HG03378 (cell line): ENCODE measurements at regions not wholly inside any gene's neighbourhood (a gene's known extent, or its start where the extent isn't known, plus 50 kb on each side); places are given as distances from the start of the nearest gene placed in this dataset.

Experiments
- ATAC-seq: cut with Tn5 transposase; IDR thresholded peaks from one replicate; pipeline ENCODE4 v1.9.1; 2021; ENCODE audit warnings: mild to moderate bottlenecking, moderate library complexity; ENCODE audit not compliant: unreplicated experiment

GRCh38 chr2:51629406-51629805 is 597.5 kb upstream of the NRXN1 start:
- ATAC-seq: no peak

- no peak for ATAC-seq
Measured at GRCh38 chr2:51628917-51629316, 597.0 kb upstream of the NRXN1 start.

- no peak for ATAC-seq
Measured at GRCh38 chr2:51624995-51625394, 593.1 kb upstream of the NRXN1 start.

GRCh38 chr2:51620796-51621195 is 588.9 kb upstream of the NRXN1 start:
- no peak for ATAC-seq

- ATAC-seq: no peak
Measured at GRCh38 chr2:51619961-51620360, 588.0 kb upstream of the NRXN1 start.

- ATAC-seq: no peak
Measured at GRCh38 chr2:51612387-51612786, 580.5 kb upstream of the NRXN1 start.

- no peak for ATAC-seq
Measured at GRCh38 chr2:51601706-51602105, 569.8 kb upstream of the NRXN1 start.

GRCh38 chr2:51597086-51597485 is 565.2 kb upstream of the NRXN1 start:
- no peak for ATAC-seq

- no peak for ATAC-seq
Measured at GRCh38 chr2:51595836-51596235, 563.9 kb upstream of the NRXN1 start.

- no peak for ATAC-seq
Measured at GRCh38 chr2:51581636-51582267, 549.8 kb upstream of the NRXN1 start.

- no peak for ATAC-seq
Measured at GRCh38 chr2:51579412-51579811, 547.5 kb upstream of the NRXN1 start.

- no peak for ATAC-seq
Measured at GRCh38 chr2:51575181-51575580, 543.2 kb upstream of the NRXN1 start.

- ATAC-seq: no peak
Measured at GRCh38 chr2:51559026-51559425, 527.1 kb upstream of the NRXN1 start.

- ATAC-seq: no peak
Measured at GRCh38 chr2:51553476-51553875, 521.5 kb upstream of the NRXN1 start.

- no peak for ATAC-seq
Measured at GRCh38 chr2:51535763-51536162, 503.8 kb upstream of the NRXN1 start.

- ATAC-seq: no peak
Measured at GRCh38 chr2:51534166-51534565, 502.2 kb upstream of the NRXN1 start.

GRCh38 chr2:51528156-51528555 is 496.2 kb upstream of the NRXN1 start:
- no peak for ATAC-seq

- no peak for ATAC-seq
Measured at GRCh38 chr2:51526766-51527165, 494.8 kb upstream of the NRXN1 start.

GRCh38 chr2:51516667-51517066 is 484.7 kb upstream of the NRXN1 start:
- no peak for ATAC-seq

- peak; percentile 74 for ATAC-seq
Measured at GRCh38 chr2:51511002-51511401, 479.1 kb upstream of the NRXN1 start.

- no peak for ATAC-seq
Measured at GRCh38 chr2:51510303-51510702, 478.4 kb upstream of the NRXN1 start.

- ATAC-seq: no peak
Measured at GRCh38 chr2:51505533-51505932, 473.6 kb upstream of the NRXN1 start.

- no peak for ATAC-seq
Measured at GRCh38 chr2:51490576-51491234, 458.8 kb upstream of the NRXN1 start.
